ENCODE measurements at regions not wholly inside any gene's neighbourhood (a gene's known extent, or its start where the extent isn't known, plus 50 kb on each side); places are given as distances from the start of the nearest gene placed in this dataset.
"Not testable (repeated sequence)": the region's sequence is repeated elsewhere in the genome, so short reads cannot be mapped to it uniquely, and the experiment has no call there.

DNA sequence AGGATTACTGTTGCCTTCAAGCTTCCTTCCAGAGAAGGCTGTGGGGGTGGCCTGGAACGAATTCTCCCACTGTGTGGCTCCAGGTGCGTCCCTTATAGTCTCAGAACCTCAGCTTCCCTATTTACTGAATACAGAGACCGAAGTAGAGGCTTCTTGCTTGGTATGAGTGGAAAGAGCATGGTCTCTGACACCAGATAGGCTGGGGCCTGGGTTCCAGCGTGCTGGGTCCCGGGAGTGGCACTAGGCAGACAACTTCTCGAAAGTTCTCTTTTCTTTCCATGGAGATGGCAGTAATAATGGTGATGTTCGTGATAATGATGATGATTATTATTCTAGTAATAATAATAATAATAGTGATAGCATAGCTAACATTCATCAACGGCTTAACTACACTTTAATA lies 161.7 kb downstream of the PTPRU start:
- no peak for DNase-seq

DNA sequence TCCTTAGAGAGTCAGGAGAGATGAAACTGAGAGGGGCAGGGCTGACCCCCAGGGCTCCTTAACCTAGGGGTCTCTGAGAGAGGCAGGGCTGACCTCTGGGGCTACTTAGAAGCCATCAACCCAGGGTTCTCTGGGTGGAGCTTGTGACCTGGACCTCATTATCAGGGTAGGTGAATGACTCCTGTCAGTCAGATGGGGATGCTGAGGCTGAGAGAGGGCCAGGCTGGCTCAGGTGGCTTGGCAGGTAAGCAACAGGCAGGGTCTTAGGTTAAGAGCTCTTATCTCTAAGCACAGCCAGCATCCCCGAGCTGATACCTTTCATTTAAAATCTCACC lies 160.9 kb downstream of the PTPRU start:
- DNase-seq, result no peak

DNA sequence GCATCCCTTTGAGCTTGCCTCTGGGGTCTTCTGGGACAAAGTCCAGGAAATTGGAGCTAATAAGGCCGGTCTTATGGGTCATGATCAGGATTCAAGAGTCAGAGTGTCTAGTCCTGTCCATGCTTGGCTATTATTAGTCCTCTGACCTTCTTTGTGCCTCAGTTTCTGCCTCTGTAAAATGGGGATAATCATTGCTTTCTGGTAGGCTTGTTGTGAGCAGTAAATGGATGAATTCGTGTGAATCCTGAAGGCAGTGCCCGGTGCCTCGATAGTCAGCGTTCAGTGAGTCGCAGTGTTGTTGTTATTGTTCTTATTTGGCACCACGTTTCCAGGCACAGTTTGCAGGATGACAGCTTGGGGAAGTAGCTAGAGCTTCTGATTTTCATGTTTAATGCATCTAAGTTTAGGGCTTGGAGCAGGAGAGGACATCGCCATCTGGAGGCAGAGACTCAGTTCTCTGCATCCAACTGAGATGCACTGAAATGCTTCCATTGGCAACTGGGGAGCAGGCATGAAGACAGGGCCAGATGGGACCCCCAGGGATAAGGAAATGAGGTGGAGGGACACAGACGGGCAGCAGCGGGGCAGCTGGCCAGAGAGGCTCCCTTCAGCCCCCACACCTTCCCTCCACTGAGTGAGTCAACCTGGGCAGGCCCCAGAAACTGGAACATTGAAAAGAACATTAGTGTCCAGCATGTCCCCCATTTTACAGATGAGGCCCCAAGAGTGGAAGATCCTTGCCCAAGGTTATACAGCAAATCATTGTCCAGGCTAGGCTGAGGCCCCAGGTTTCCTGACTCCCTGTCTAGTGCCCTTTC lies 160.3 kb downstream of the PTPRU start:
- no peak for DNase-seq

GRCh38 chr1:29395736-29396437 lies 159.6 kb downstream of the PTPRU start:
- DNase-seq, result no peak

GRCh38 chr1:29394521-29395225 lies 158.4 kb downstream of the PTPRU start:
- DNase-seq, result no peak

GRCh38 chr1:29393451-29393826 lies 157.1 kb downstream of the PTPRU start:
- no peak for DNase-seq

DNA sequence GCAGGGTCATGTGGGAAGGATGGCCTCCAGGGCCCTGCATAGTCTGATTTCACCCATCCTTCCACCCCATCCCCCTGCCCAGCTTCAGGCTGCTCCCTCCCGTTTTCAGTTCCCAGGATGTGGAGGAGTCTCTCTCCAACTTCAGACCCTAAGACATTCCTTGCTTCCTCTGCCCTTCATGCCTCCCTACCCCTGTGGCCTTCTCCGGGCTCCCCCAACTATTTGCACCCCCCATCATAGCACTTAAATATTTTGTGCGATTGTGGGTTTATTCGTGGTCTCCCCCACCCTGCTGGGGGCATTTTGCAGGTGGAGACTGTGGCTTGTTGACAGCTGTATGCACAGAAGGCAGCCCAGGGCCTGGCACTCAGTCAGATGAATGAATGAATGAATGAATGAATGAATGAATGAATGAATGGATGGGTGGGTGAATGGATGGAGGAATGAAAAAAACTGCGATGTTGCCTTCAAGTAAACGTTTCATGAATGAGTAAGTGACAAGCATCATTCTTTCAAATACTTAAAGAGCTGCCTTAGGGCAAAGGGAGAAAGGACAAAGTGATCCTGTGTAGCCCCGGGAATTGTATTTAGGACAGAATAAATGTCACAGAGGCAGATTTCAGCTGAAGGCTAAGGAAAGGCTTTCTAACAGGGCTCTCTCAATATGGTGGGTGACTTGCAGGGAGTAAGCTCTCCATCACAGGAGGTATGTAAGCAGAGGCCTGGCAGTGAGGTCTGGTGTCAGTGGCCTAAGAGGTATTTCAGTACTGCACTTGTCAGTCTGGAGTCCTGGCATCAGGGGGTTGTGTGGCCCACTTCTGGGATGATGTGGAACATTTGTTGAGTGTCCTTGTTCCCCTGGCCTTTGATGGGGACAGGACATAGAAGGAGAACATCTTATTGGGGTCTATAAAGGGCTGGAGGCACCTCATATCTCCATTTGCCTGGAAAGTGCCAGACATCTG lies 156.4 kb downstream of the PTPRU start:
- no peak for DNase-seq

DNA sequence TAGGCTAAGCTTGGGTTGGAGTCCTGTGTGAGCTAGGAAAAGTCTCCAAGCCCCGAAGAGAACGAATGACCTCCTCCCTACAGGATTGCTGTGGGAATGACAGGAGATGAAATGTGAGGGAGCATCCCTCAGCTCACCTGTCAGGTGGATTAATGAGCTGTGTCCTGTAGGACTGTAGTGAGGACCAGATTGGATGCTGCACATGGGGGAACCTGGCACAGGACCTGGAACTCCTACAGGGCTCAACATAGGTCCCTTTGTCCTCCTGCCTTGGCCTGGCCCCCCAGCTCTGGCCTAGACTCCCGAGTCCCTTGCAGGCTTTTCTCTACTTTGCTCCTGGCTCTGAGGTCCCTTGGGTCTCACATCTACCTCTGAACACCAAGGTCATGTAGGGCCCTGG lies 155.7 kb downstream of the PTPRU start:
- DNase-seq, result no peak

DNA sequence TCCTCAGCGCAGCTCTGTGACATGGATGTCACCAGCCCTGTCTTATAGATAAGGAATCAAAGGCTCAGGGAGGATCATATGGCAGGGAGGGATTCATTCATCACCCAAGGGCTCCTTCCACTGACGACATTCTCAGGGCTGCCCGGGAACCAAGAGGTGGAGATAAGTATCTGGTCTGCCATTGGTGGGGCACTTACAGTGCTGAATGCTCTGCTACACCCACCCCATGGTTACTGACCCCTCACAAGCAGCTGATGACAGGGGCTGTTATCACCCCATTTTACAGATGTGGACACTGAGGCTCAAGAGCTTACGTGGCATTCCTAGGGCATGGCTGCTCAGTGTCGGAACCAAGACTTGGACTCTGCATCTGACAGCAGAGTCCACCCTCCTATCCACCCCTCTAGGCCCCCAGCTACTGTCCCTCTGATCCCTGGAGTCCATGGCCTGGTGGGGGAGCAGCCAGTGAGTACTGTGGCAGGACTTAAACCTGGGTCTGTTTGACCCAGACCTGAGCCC lies 155.1 kb downstream of the PTPRU start:
- DNase-seq, result no peak

DNA sequence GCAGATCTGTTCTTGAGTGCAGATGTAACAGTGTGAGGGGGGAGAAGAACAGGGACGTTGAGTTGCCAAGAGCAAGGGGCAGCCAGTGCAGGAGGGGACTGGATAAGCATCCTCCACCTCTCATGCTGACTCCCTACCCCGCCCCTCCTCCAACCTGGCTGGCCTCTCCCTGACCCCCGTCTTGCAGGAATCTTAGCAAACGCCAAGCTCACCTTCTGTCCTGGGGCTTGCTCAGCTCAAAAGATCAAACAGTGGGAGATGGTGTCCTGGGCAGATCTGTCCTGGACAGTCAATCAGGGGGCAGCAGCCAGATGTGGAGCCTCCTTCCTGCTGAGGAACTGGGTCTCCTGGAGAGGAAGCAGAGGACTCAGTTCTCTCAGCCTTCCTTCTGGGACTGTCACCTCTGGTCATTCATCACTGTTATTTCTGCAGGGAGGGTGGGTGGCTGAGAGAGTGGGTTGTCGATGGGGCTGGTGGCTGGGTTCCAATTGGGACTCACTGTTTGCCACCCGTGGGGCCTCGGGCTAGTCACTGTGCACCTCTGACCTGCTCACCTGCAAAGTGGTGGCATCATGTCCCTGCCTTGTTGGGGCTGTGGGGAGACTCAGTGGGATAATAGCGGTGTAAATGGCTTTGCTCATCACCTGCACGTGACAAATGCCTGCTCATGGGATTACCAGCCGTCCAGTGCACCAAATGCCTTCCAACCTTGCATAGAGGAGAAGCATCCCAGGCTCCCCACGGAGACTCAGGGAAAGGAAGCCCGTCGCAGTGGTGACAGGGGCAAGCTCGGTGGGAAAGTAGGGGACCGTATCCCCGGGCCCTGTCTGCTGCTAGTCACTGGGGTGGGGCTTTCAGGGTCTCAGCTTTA lies 154.4 kb downstream of the PTPRU start:
- DNase-seq, result no peak

DNA sequence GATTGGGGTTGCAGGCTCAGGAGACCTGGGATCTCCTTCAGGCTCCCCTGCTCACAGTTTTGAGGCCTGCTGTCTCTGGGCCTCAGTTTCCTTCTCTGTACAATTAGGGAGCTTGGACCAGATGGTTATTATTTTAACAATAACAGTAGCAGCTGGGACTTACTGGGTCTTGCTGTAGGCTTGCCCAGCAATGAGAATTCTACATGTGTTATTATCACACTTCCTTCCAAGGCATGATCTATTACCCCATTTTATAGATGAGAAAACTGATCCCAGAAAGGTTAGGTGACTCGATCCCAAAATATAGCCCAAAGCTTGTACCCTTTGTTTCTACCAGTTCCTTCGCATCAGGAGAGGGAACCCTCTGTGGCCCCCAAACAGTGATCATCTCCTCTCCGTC lies 153.8 kb downstream of the PTPRU start:
- no peak for DNase-seq

GRCh38 chr1:29389533-29390041 lies 153.3 kb downstream of the PTPRU start:
- DNase-seq, result no peak

GRCh38 chr1:29388884-29389283 lies 152.6 kb downstream of the PTPRU start:
- no peak for DNase-seq

- no peak for DNase-seq
Measured at GRCh38 chr1:29388170-29388569, 151.8 kb downstream of the PTPRU start.

DNA sequence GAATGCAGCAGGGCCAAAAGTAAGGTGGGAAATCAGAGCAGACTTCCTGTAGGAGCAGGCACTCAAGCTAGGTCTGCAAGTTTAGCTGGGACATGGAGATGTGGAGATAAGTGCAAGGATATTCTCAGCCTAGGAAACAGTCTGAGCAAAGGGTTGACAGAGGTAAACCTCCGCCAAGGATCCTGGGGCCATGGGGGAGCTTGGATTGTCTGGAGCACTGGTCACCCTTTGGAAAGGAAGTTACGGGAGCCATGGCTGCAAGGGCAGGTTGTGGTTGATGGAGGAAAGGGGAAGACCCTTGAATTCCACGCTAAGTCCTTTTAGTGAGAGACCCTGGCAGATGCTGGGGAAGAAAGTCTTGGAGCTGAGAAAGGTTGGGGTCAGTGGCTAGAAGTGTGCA lies 150.9 kb downstream of the PTPRU start:
- no peak for DNase-seq

DNA sequence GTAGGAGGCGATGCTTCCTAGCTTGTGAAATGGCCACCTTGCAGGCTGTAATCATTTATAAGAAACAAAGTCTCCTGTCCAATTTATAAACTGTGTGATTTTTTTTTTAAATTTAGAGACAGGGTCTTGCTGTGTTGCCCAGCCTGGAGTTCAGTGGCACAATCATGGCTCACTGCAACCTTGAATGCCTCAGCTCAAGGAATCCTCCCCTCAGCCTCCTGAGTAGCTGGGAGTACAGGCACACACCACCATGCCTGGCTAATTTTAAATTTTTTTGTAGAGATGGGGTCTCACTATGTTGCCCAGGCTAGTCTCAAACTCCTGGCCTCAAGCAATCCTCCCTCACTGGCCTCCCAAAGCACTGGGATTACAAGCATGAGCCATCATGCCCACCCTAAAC lies 150.1 kb downstream of the PTPRU start:
- DNase-seq, result not testable (repeated sequence)

DNA sequence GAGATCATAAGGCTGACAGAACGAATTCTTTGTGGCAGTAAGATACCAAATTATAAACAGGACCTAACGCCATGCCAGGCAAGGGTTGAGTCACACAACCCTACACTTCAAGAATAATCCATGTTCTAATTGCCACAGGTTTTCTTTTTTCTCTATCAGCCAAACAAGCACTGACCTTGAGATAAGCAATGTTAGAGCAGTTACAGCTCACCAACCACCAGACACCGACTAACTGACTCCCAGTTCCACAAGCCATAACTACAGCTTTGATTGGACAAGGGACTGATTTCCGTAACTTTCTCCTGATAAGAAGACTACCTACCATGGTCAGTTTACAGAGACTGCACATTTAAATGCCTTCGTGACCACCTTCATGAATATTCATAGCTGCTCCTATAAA lies 149.6 kb downstream of the PTPRU start:
- no peak for DNase-seq

GRCh38 chr1:29384496-29385015 lies 148.2 kb downstream of the PTPRU start:
- DNase-seq, result no peak

GRCh38 chr1:29383746-29384371 lies 147.5 kb downstream of the PTPRU start:
- DNase-seq, result no peak

All from hematopoietic multipotent progenitor cell treated with erythropoietin and hydrocortisone succinate and interleukin-3 and kit ligand, for 4 days (in vitro differentiated cells).